GM21360 (cell line): ENCODE measurements at regions not wholly inside any gene's neighbourhood (a gene's known extent, or its start where the extent isn't known, plus 50 kb on each side); places are given as distances from the start of the nearest gene placed in this dataset.

Experiments
- ATAC-seq: cut with Tn5 transposase; IDR thresholded peaks from one replicate; pipeline ENCODE4 v1.9.1; 2021; ENCODE audit warnings: mild to moderate bottlenecking, moderate library complexity; ENCODE audit not compliant: unreplicated experiment

GRCh38 chr2:138175066-138175465 lies 210.8 kb downstream of the HNMT start:
- no peak for ATAC-seq

- ATAC-seq: no peak
Observed at GRCh38 chr2:138176862-138177439, 212.7 kb downstream of the HNMT start.

GRCh38 chr2:138177693-138178092 lies 213.4 kb downstream of the HNMT start:
- no peak for ATAC-seq

- no peak for ATAC-seq
Observed at GRCh38 chr2:138180692-138181386, 216.6 kb downstream of the HNMT start.

- no peak for ATAC-seq
Observed at GRCh38 chr2:138182250-138182936, 218.1 kb downstream of the HNMT start.

- ATAC-seq: no peak
Observed at GRCh38 chr2:138182937-138183312, 218.7 kb downstream of the HNMT start.

GRCh38 chr2:138183705-138184104 lies 219.4 kb downstream of the HNMT start:
- no peak for ATAC-seq

- ATAC-seq: no peak
Observed at GRCh38 chr2:138184428-138184827, 220.2 kb downstream of the HNMT start.

- no peak for ATAC-seq
Observed at GRCh38 chr2:138185827-138186226, 221.6 kb downstream of the HNMT start.

GRCh38 chr2:138187221-138187620 lies 222.9 kb downstream of the HNMT start:
- no peak for ATAC-seq

GRCh38 chr2:138190999-138191398 lies 226.7 kb downstream of the HNMT start:
- ATAC-seq: no peak

- no peak for ATAC-seq
Observed at GRCh38 chr2:138193416-138194213, 229.3 kb downstream of the HNMT start.

GRCh38 chr2:138201286-138201685 lies 237.0 kb downstream of the HNMT start:
- no peak for ATAC-seq

- no peak for ATAC-seq
Observed at GRCh38 chr2:138202762-138203161, 238.5 kb downstream of the HNMT start.

- ATAC-seq: no peak
Observed at GRCh38 chr2:138205281-138205680, 241.0 kb downstream of the HNMT start.

GRCh38 chr2:138207074-138207930 lies 243.0 kb downstream of the HNMT start:
- no peak for ATAC-seq

GRCh38 chr2:138209009-138209408 lies 244.7 kb downstream of the HNMT start:
- ATAC-seq: no peak

- no peak for ATAC-seq
Observed at GRCh38 chr2:138210487-138210886, 246.2 kb downstream of the HNMT start.

GRCh38 chr2:138212434-138212833 lies 248.2 kb downstream of the HNMT start:
- ATAC-seq: no peak

GRCh38 chr2:138213084-138213483 lies 248.8 kb downstream of the HNMT start:
- ATAC-seq: no peak

- ATAC-seq: no peak
Observed at GRCh38 chr2:138213624-138214023, 249.4 kb downstream of the HNMT start.
